ENCODE measurements at regions not wholly inside any gene's neighbourhood (a gene's known extent, or its start where the extent isn't known, plus 50 kb on each side); places are given as distances from the start of the nearest gene placed in this dataset.

GRCh38 chr2:163490281-163490680, 245.5 kb downstream of the FIGN start:
- no peak for TF ChIP-seq CTCF (IDR thresholded peaks at IDR 0.05)
- TF ChIP-seq POLR2A (IDR thresholded peaks at IDR 0.05), result no peak

All from esophagus squamous epithelium (tissue), 4 donors.